Body of pancreas (tissue), 4 donors: ENCODE measurements at regions not wholly inside any gene's neighbourhood (a gene's known extent, or its start where the extent isn't known, plus 50 kb on each side); places are given as distances from the start of the nearest gene placed in this dataset.

Source experiments
- ATAC-seq: fragments of 150-250 bp; one replicate; pipeline ENCODE4 v1.9.1; 2016
- DNase-seq, 4 donors: peaks; one replicate each; pipeline ENCODE4 v3.0.0-alpha.2; 2019
- H3K27ac ChIP-seq, 4 donors: fragments of 200-600 bp; sonication (generic); 1 replicate in 3 of 4; 2 replicates in 1 of 4; pipeline versions ENCODE4 v1.5.1 to v1.6.1; 2016 to 2019; ENCODE audit warnings: mild to moderate bottlenecking in 1 of 4, mixed read lengths in 1 of 4, moderate library complexity in 1 of 4
- H3K27me3 ChIP-seq, 2 donors: fragments of 200-600 bp; sonication (generic); one replicate each; pipeline ENCODE4 v1.6.0; 2016; ENCODE audit warnings: mild to moderate bottlenecking in 1 of 2
- H3K36me3 ChIP-seq, 2 donors: fragments of 200-600 bp; sonication (generic); replicated peaks in 1 of 2; 2 replicates each; pipeline ENCODE4 v1.5.1; 2016; ENCODE audit warnings: low read depth in 2 of 2; ENCODE audit not compliant: insufficient read depth in 1 of 2
- H3K4me1 ChIP-seq: fragments of 200-600 bp; sonication (generic); one replicate; pipeline ENCODE4 v1.6.0; 2016
- H3K4me3 ChIP-seq, 2 donors: fragments of 200-600 bp; sonication (generic); 1 replicate in 1 of 2; 2 replicates in 1 of 2; pipeline ENCODE4 v1.5.1; 2016 to 2019
- H3K9me3 ChIP-seq, 3 donors: fragments of 200-600 bp; sonication (generic); 1 replicate in 2 of 3; 2 replicates in 1 of 3; pipeline ENCODE4 v1.5.1; 2016
- CTCF ChIP-seq, 7 experiments: fragments of 450-650 bp in 4 of 7; fragments of 200-600 bp in 3 of 7; sonication (generic) in 3 of 7; IDR thresholded peaks; one replicate each; pipeline ENCODE4 v1.5.1; 2016 to 2019; ENCODE audit warnings: antibody characterized with exemption in 7 of 7
- POLR2A ChIP-seq, 3 donors: fragments of 450-650 bp; IDR thresholded peaks; one replicate each; pipeline ENCODE4 v1.6.1; 2016; ENCODE audit warnings: antibody characterized with exemption in 3 of 3, mild to moderate bottlenecking in 2 of 3
- WGBS, 2 donors: methylation state at CpG; one replicate each; pipeline ENCODE4 v1.1.5; 2017; 5-methylcytosine and 5-hydroxymethylcytosine counted together
- intact Hi-C: fragments of 100-400 bp; cut with DNase I; formaldehyde crosslinking; loops from one replicate; pipeline ENCODE4 v1.15.1; 2023

- ATAC-seq (no peak), DNase-seq (no peak)
- 86 to 94% methylated on average over 1 of the region's 1 CpG for WGBS, 2 donors
- Histone ChIP-seq H3K27me3 (no peaks in the 10 kb centered on the region), H3K4me1 (peaks cover 12% of the 10 kb centered on the region), H3K4me3 (no peak overlapping the region), H3K9me3 (no peaks in the 10 kb centered on the region), H3K36me3 (no peaks in the 10 kb centered on the region), H3K27ac (no peak overlapping the region)
- intact Hi-C loops: no loop called here
- no peak for TF ChIP-seq POLR2A (IDR thresholded peaks at IDR 0.05)
These were observed 497.8 kb downstream of the FOXO1 start for GRCh38 chr13:40168425-40169166.

GRCh38 chr13:40169476-40169875 is 497.0 kb downstream of the FOXO1 start:
- no peaks in the 10 kb centered on the region for H3K9me3 ChIP-seq
- H3K4me1 ChIP-seq: peaks cover 12% of the 10 kb centered on the region
- H3K27me3 ChIP-seq: no peaks in the 10 kb centered on the region
- H3K36me3 ChIP-seq: no peaks in the 10 kb centered on the region
- H3K27ac ChIP-seq: no peak overlapping the region
- no peak for ATAC-seq
- WGBS, 2 donors: 88 to 89% methylated on average over 4 of the region's 4 CpGs
- no peak overlapping the region for H3K4me3 ChIP-seq
- DNase-seq: no peak
- intact Hi-C loops: no loop called here
- TF ChIP-seq CTCF (IDR thresholded peaks at IDR 0.05) (no peak), POLR2A (IDR thresholded peaks at IDR 0.05) (no peak)

GRCh38 chr13:40170091-40170490 is 496.4 kb downstream of the FOXO1 start:
- 80 to 91% methylated on average over 4 of the region's 4 CpGs for WGBS, 2 donors
- intact Hi-C loops: no loop called here
- no peaks in the 10 kb centered on the region for H3K9me3 ChIP-seq
- H3K27ac ChIP-seq: no peak overlapping the region
- H3K4me1 ChIP-seq: peaks cover 10% of the 10 kb centered on the region
- ATAC-seq (no peak), DNase-seq (no peak)
- no peak for TF ChIP-seq POLR2A (IDR thresholded peaks at IDR 0.05)
- no peak for TF ChIP-seq CTCF (IDR thresholded peaks at IDR 0.05)
- no peaks in the 10 kb centered on the region for H3K27me3 ChIP-seq
- no peaks in the 10 kb centered on the region for H3K36me3 ChIP-seq
- no peak overlapping the region for H3K4me3 ChIP-seq

GRCh38 chr13:40170982-40171381 is 495.5 kb downstream of the FOXO1 start:
- H3K36me3 ChIP-seq: no peaks in the 10 kb centered on the region
- peaks cover 4% of the 10 kb centered on the region for H3K4me1 ChIP-seq
- ATAC-seq: no peak
- H3K27me3 ChIP-seq: no peaks in the 10 kb centered on the region
- no peak for DNase-seq
- TF ChIP-seq POLR2A (IDR thresholded peaks at IDR 0.05): no peak
- no peak for TF ChIP-seq CTCF (IDR thresholded peaks at IDR 0.05)
- intact Hi-C loops: no loop called here
- no peak overlapping the region for H3K27ac ChIP-seq
- no peak overlapping the region for H3K4me3 ChIP-seq
- H3K9me3 ChIP-seq: no peaks in the 10 kb centered on the region
- WGBS, 2 donors: 93 to 100% methylated on average over 3 of the region's 3 CpGs

GRCh38 chr13:40171566-40171965 is 494.9 kb downstream of the FOXO1 start:
- Histone ChIP-seq H3K27ac (no peak overlapping the region), H3K27me3 (no peaks in the 10 kb centered on the region), H3K4me3 (no peak overlapping the region), H3K36me3 (no peaks in the 10 kb centered on the region), H3K4me1 (peaks cover 4% of the 10 kb centered on the region), H3K9me3 (no peaks in the 10 kb centered on the region)
- no peak for ATAC-seq
- WGBS, 2 donors: 92 to 96% methylated on average over 2 of the region's 2 CpGs
- TF ChIP-seq CTCF (IDR thresholded peaks at IDR 0.05): no peak
- TF ChIP-seq POLR2A (IDR thresholded peaks at IDR 0.05): no peak
- no peak for DNase-seq
- intact Hi-C loops: no loop called here
